HepG2 (cell line): ENCODE measurements at regions not wholly inside any gene's neighbourhood (a gene's known extent, or its start where the extent isn't known, plus 50 kb on each side); places are given as distances from the start of the nearest gene placed in this dataset.

Experiments
- ATAC-seq: fragments of 200-7000 bp; cut with Tn5 transposase; 3 replicates; pipeline ENCODE4 v1.9.1; 2020; ENCODE audit warnings: mild to moderate bottlenecking, moderate library complexity
- BruUV-seq: library from RNA; stranded (reverse); fragments of 400-500 nt; replicated peaks from 2 replicates; lab custom pipeline; 2021; lab: Mats Ljungman, UMichigan
- CTCF ChIA-PET: fragments of 300-600 bp; formaldehyde crosslinking; extraction: SDS; loops from one replicate; lab custom pipeline; 2021; ENCODE audit warnings: low total read pairs, inconsistent platforms, low intra/inter-chr PET ratio; lab: Yijun Ruan, JAX
- POLR2A ChIA-PET: fragments of 350-600 bp; sonication (Branson Sonifier 250); formaldehyde crosslinking; loops from one replicate; lab custom pipeline; 2020; ENCODE audit warnings: antibody characterized with exemption, inconsistent platforms; lab: Yijun Ruan, JAX
- DNase-seq: peaks from one replicate; pipeline ENCODE4 v3.0.0-alpha.2; 2015; ENCODE audit warnings: low spot score
- FAIRE-seq: peaks from 3 replicates; lab custom pipeline; 2011; peaks lifted over from hg19 to GRCh38; lab: Jason Lieb, UNC
- H2AFZ ChIP-seq: one replicate; pipeline ENCODE4 v1.6.1; 2011; ENCODE audit warnings: low read length, inconsistent platforms
- H3K27ac ChIP-seq: fragments of 300-600 bp; 3 replicates; pipeline ENCODE4 v1.8.0; 2011; ENCODE audit warnings: mixed run types, mild to moderate bottlenecking, mixed read lengths, low read length, inconsistent platforms; ENCODE audit not compliant: insufficient read depth; ENCODE audit errors: extremely low read length
- H3K27me3 ChIP-seq, 2 experiments: fragments of 200-600 bp in 1 of 2; 2 replicates in 1 of 2; 3 replicates in 1 of 2; pipeline versions ENCODE4 v1.6.0 to v1.8.0; 2011; ENCODE audit warnings: low read length in 2 of 2, mild to moderate bottlenecking in 2 of 2, moderate library complexity in 2 of 2, inconsistent platforms in 1 of 2; ENCODE audit not compliant: insufficient read depth in 2 of 2, control insufficient read depth in 1 of 2
- H3K36me3 ChIP-seq, 2 experiments: fragments of 200-600 bp in 1 of 2; replicated peaks in 1 of 2; 2 replicates in 1 of 2; 3 replicates in 1 of 2; pipeline versions ENCODE4 v1.5.1 to v1.8.0; 2011; ENCODE audit warnings: low read length in 2 of 2, inconsistent platforms in 1 of 2; ENCODE audit not compliant: insufficient read depth in 2 of 2, control insufficient read depth in 1 of 2
- H3K4me1 ChIP-seq: 2 replicates; pipeline ENCODE4 v1.5.1; 2012; ENCODE audit warnings: low read length, inconsistent platforms; ENCODE audit not compliant: insufficient read depth
- H3K4me2 ChIP-seq: 2 replicates; pipeline ENCODE4 v1.6.0; 2011; ENCODE audit warnings: low read depth, low read length, inconsistent platforms
- H3K4me3 ChIP-seq, 3 experiments: fragments of 200-600 bp in 1 of 3; sonication (generic), shearing (Covaris generic) in 1 of 3; replicated peaks in 1 of 3; 2 replicates each; pipeline ENCODE4 v1.5.1; 2011 to 2016; ENCODE audit warnings: low read length in 3 of 3, inconsistent platforms in 2 of 3, low read depth in 2 of 3, mild to moderate bottlenecking in 2 of 3, control low read depth in 1 of 3, mixed read lengths in 1 of 3; ENCODE audit not compliant: insufficient read depth in 1 of 3
- H3K79me2 ChIP-seq: one replicate; pipeline ENCODE4 v1.6.1; 2011; ENCODE audit warnings: low read length, inconsistent platforms; ENCODE audit not compliant: insufficient read depth
- H3K9ac ChIP-seq: 2 replicates; pipeline ENCODE4 v1.6.0; 2011; ENCODE audit warnings: mild to moderate bottlenecking, low read depth, low read length, inconsistent platforms; ENCODE audit not compliant: insufficient read depth
- H3K9me3 ChIP-seq: 2 replicates; pipeline ENCODE4 v1.5.1; 2012; ENCODE audit warnings: mild to moderate bottlenecking, low read length
- H4K20me1 ChIP-seq: 2 replicates; pipeline ENCODE4 v1.6.0; 2011; ENCODE audit warnings: inconsistent platforms, mild to moderate bottlenecking, low read length, moderate library complexity; ENCODE audit not compliant: insufficient read depth
- AKAP8 ChIP-seq: sonication (generic); formaldehyde crosslinking; IDR thresholded peaks from 2 replicates; pipeline ENCODE4 v1.5.1; 2020; ENCODE audit warnings: mild to moderate bottlenecking, missing genetic modification reagents
- ARNTL ChIP-seq: sonication (generic); formaldehyde crosslinking; IDR thresholded peaks from 2 replicates; pipeline ENCODE4 v1.4.0; 2020; ENCODE audit warnings: mild to moderate bottlenecking, missing genetic modification reagents
- CREM ChIP-seq, 2 experiments: sonication (generic) in 1 of 2; formaldehyde crosslinking in 1 of 2; IDR thresholded peaks; 2 replicates each; pipeline versions ENCODE4 v1.4.0 to v1.6.1; 2016 to 2020; ENCODE audit warnings: antibody characterized with exemption in 1 of 2, mild to moderate bottlenecking in 1 of 2, missing genetic modification reagents in 1 of 2
- EED ChIP-seq: sonication (generic); formaldehyde crosslinking; IDR thresholded peaks from 2 replicates; pipeline ENCODE4 v1.5.0; 2020; ENCODE audit warnings: mild to moderate bottlenecking, missing genetic modification reagents
- ETS1 ChIP-seq: sonication (generic); formaldehyde crosslinking; IDR thresholded peaks from 2 replicates; pipeline ENCODE4 v1.4.0; 2020; ENCODE audit warnings: missing genetic modification reagents
- HNF4A ChIP-seq: sonication (generic); formaldehyde crosslinking; IDR thresholded peaks from 2 replicates; pipeline ENCODE4 v1.4.0; 2020; ENCODE audit warnings: missing genetic modification reagents
- HOXA3 ChIP-seq: sonication (generic); formaldehyde crosslinking; IDR thresholded peaks from 2 replicates; pipeline ENCODE4 v1.5.0; 2020; ENCODE audit warnings: missing genetic modification reagents
- NR2F1 ChIP-seq, 2 experiments: fragments of 450-650 bp in 1 of 2; formaldehyde crosslinking in 1 of 2; IDR thresholded peaks; 2 replicates each; pipeline versions ENCODE4 v1.5.0 to v1.6.1; 2016 to 2020; ENCODE audit warnings: mild to moderate bottlenecking in 1 of 2, missing compliant biosample characterization in 1 of 2, missing genetic modification reagents in 1 of 2, moderate library complexity in 1 of 2
- NR2F6 ChIP-seq, 2 experiments: IDR thresholded peaks; 2 replicates each; pipeline ENCODE4 v1.6.1; 2016; ENCODE audit warnings: antibody characterized with exemption in 1 of 2, mild to moderate bottlenecking in 1 of 2
- SALL2 ChIP-seq: sonication (generic); formaldehyde crosslinking; IDR thresholded peaks from 2 replicates; pipeline ENCODE4 v1.8.1; 2023; ENCODE audit warnings: mild to moderate bottlenecking, missing genetic modification reagents, inconsistent platforms
- SSRP1 ChIP-seq: IDR thresholded peaks from 2 replicates; pipeline ENCODE4 v1.6.1; 2016; ENCODE audit warnings: control low read depth
- TBP ChIP-seq: sonication (generic); formaldehyde crosslinking; IDR thresholded peaks from 2 replicates; pipeline ENCODE4 v1.5.0; 2020; ENCODE audit warnings: missing genetic modification reagents
- ZFP62 ChIP-seq: sonication (generic); formaldehyde crosslinking; IDR thresholded peaks from 2 replicates; pipeline ENCODE4 v1.4.0; 2020; ENCODE audit warnings: missing genetic modification reagents
- ZMYM3 ChIP-seq: sonication (generic); formaldehyde crosslinking; IDR thresholded peaks from 2 replicates; pipeline ENCODE4 v1.5.1; 2020; ENCODE audit warnings: mild to moderate bottlenecking, missing genetic modification reagents
- ZNF230 ChIP-seq: sonication (generic); formaldehyde crosslinking; IDR thresholded peaks from 2 replicates; pipeline ENCODE4 v1.4.0; 2020; ENCODE audit warnings: mild to moderate bottlenecking, missing genetic modification reagents
- ZNF234 ChIP-seq: sonication (generic); formaldehyde crosslinking; conservative IDR thresholded peaks from 2 replicates; pipeline ENCODE4 v1.5.1; 2020; ENCODE audit warnings: mild to moderate bottlenecking, missing genetic modification reagents
- ZNF768 ChIP-seq: sonication (generic); formaldehyde crosslinking; IDR thresholded peaks from 2 replicates; pipeline ENCODE4 v1.4.0; 2020; ENCODE audit warnings: missing genetic modification reagents
- ZNF781 ChIP-seq: sonication (generic); formaldehyde crosslinking; IDR thresholded peaks from 2 replicates; pipeline ENCODE4 v1.5.1; 2020; ENCODE audit warnings: borderline replicate concordance, mild to moderate bottlenecking, missing genetic modification reagents; ENCODE audit errors: not compliant biosample characterization
- WGBS: methylation state at CpG from one replicate; pipeline ENCODE4 v1.1.6; 2017; ENCODE audit warnings: low lambda C conversion rate; 5-methylcytosine and 5-hydroxymethylcytosine counted together
- in situ Hi-C: cut with HindIII; loops from 2 replicates; pipeline ENCODE4 v1.10.0; 2017; ENCODE audit warnings: low pct_unique_long_range_greater_than_20kb; ENCODE audit not compliant: extremely low pct_ligation_motif_present
- intact Hi-C: fragments of 100-400 bp; cut with micrococcal nuclease; formaldehyde crosslinking; loops from one replicate; pipeline ENCODE4 v1.10.0; 2022; ENCODE audit not compliant: unreplicated experiment
- TF ChIP-seq, protein P1 (sequence below): sonication (generic); formaldehyde crosslinking; IDR thresholded peaks from 2 replicates; pipeline ENCODE4 v1.8.0; 2022; ENCODE audit warnings: mild to moderate bottlenecking, missing genetic modification reagents, moderate library complexity
- TF ChIP-seq, protein P2 (sequence below): sonication (generic); formaldehyde crosslinking; IDR thresholded peaks from 2 replicates; pipeline ENCODE4 v1.5.0; 2020; ENCODE audit warnings: missing genetic modification reagents, mild to moderate bottlenecking, borderline replicate concordance

DNA sequence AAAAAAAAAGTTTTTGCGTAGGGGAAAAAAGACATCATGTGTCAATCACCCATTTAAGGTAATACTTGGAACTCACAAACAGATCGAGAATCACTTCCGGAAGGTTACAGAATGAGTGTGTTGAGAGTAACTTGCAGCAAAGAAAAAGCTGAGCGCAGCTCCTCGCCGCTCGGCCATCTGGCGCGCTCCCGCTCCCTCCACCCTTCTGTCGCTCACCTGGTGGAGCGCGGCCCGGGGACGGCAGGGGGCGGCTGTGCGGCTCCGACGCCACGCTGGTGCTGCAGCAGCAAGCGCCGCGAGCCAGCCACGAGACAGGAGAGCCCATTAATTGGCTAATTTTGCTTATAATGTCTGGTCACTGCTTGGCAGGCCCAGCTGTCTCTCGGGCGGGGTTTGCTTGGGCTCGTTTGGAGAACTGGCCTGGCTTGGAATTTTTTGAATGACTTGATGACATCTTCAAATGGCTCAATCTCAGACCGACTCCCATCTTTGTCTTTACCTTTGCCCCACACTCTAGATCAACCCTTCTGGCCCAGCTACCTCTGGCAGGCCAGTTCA is 601.8 kb downstream of the CCDC171 start:
- no peak for FAIRE-seq
- 12% methylated on average over 20 of the region's 28 CpGs for WGBS
- Histone ChIP-seq H3K9ac (no peak overlapping the region), H3K4me1 (no peaks in the 10 kb centered on the region), H2AFZ (no peak overlapping the region), H3K27ac (no peak overlapping the region), H4K20me1 (no peaks in the 10 kb centered on the region), H3K27me3 (peaks cover 0 to 18% of the 10 kb centered on the region in 2 experiments; a peak in 1 of 5 replicates), H3K79me2 (no peaks in the 10 kb centered on the region), H3K9me3 (no peaks in the 10 kb centered on the region), H3K4me2 (no peak overlapping the region), H3K4me3 (no peak overlapping the region; a peak in 1 of 6 replicates), H3K36me3 (no peaks in the 10 kb centered on the region)
- DNase-seq = no peak
- BruUV-seq = no TSS peak
- POLR2A ChIA-PET = no interaction called here
- peak; percentile 100 for ATAC-seq
- CTCF ChIA-PET = no interaction called here
- intact Hi-C loops (no loop called here), in situ Hi-C loops (no loop called here)
- no peak for TF ChIP-seq EED (CRISPR knock-in tag)
- TF ChIP-seq ZMYM3 = no peak
- no peak for TF ChIP-seq SALL2 (CRISPR knock-in tag)
- TF ChIP-seq AKAP8 (CRISPR knock-in tag) = no peak
- TF ChIP-seq ETS1 (CRISPR knock-in tag) = no peak
- no peak for TF ChIP-seq NR2F6 (IDR thresholded peaks at IDR 0.05)
- no peak for TF ChIP-seq NR2F6 (CRISPR knock-in tag; IDR thresholded peaks at IDR 0.05)
- TF ChIP-seq ARNTL (CRISPR knock-in tag) = no peak
- no peak for TF ChIP-seq ZNF234 (CRISPR knock-in tag)
- TF ChIP-seq, protein P1, sequence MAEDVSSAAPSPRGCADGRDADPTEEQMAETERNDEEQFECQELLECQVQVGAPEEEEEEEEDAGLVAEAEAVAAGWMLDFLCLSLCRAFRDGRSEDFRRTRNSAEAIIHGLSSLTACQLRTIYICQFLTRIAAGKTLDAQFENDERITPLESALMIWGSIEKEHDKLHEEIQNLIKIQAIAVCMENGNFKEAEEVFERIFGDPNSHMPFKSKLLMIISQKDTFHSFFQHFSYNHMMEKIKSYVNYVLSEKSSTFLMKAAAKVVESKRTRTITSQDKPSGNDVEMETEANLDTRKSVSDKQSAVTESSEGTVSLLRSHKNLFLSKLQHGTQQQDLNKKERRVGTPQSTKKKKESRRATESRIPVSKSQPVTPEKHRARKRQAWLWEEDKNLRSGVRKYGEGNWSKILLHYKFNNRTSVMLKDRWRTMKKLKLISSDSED (CRISPR knock-in tag) = no peak
- TF ChIP-seq ZFP62 = no peak
- TF ChIP-seq TBP (CRISPR knock-in tag) = no peak
- no peak for TF ChIP-seq CREM (IDR thresholded peaks at IDR 0.05)
- TF ChIP-seq CREM (CRISPR knock-in tag; IDR thresholded peaks at IDR 0.05) = no peak
- TF ChIP-seq, protein P2, sequence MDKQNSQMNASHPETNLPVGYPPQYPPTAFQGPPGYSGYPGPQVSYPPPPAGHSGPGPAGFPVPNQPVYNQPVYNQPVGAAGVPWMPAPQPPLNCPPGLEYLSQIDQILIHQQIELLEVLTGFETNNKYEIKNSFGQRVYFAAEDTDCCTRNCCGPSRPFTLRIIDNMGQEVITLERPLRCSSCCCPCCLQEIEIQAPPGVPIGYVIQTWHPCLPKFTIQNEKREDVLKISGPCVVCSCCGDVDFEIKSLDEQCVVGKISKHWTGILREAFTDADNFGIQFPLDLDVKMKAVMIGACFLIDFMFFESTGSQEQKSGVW (CRISPR knock-in tag) = no peak
- no peak for TF ChIP-seq HNF4A (CRISPR knock-in tag)
- TF ChIP-seq HOXA3 (CRISPR knock-in tag) = no peak
- peak; percentile 60; the same call in 1 of the 2 replicates for TF ChIP-seq ZNF768
- TF ChIP-seq ZNF781 = no peak
- no peak for TF ChIP-seq NR2F1 (CRISPR knock-in tag; IDR thresholded peaks at IDR 0.05)
- TF ChIP-seq ZNF230 (CRISPR knock-in tag) = no peak
- TF ChIP-seq SSRP1 (CRISPR knock-in tag) = no peak
